Activated CD8-positive, alpha-beta memory T cell treated with anti-CD3 and anti-CD28 coated beads, Interleukin-2, amount 10 ng/mL, durations not matched to agents 7 days and 5 days (primary cell): ENCODE measurements at regions not wholly inside any gene's neighbourhood (a gene's known extent, or its start where the extent isn't known, plus 50 kb on each side); places are given as distances from the start of the nearest gene placed in this dataset.

Source experiments
- ATAC-seq: fragments of 150-1000 bp; cut with Tn5 transposase; one replicate; pipeline ENCODE4 v1.10.0; 2021; ENCODE audit warnings: moderate library complexity
- CTCF ChIA-PET: fragments of 350-600 bp; sonication (Branson Sonifier 250); formaldehyde crosslinking; loops from one replicate; lab custom pipeline; 2021; ENCODE audit warnings: antibody characterized with exemption; lab: Charles Lee
- DNase-seq: peaks from one replicate; pipeline ENCODE4 v3.0.0-alpha.2; 2020
- H3K27ac Mint-ChIP-seq: one replicate; pipeline ENCODE4 v1.8.0; 2021; ENCODE audit warnings: mild to moderate bottlenecking, mixed read lengths
- H3K27me3 Mint-ChIP-seq: one replicate; pipeline ENCODE4 v1.8.0; 2021; ENCODE audit warnings: mixed read lengths
- H3K36me3 Mint-ChIP-seq: one replicate; pipeline ENCODE4 v1.8.0; 2021; ENCODE audit warnings: mild to moderate bottlenecking, mixed read lengths
- H3K4me1 Mint-ChIP-seq: one replicate; pipeline ENCODE4 v1.8.0; 2021; ENCODE audit warnings: mixed read lengths
- H3K4me3 Mint-ChIP-seq: one replicate; pipeline ENCODE4 v1.8.0; 2021; ENCODE audit warnings: mild to moderate bottlenecking, moderate library complexity, mixed read lengths
- H3K9me3 Mint-ChIP-seq: one replicate; pipeline ENCODE4 v1.8.0; 2022; ENCODE audit warnings: low read depth, mixed read lengths

GRCh38 chr5:33035851-33036527, 324.9 kb downstream of the NPR3 start:
- Mint-ChIP-seq H3K27ac (no peak overlapping the region), H3K36me3 (no peaks in the 10 kb centered on the region), H3K4me3 (no peak overlapping the region), H3K9me3 (peaks cover 5% of the 10 kb centered on the region), H3K27me3 (no peaks in the 10 kb centered on the region), H3K4me1 (no peaks in the 10 kb centered on the region)
- CTCF ChIA-PET, result no interaction called here
- ATAC-seq (no peak), DNase-seq (no peak)

GRCh38 chr5:33037076-33037475, 326.0 kb downstream of the NPR3 start:
- no peaks in the 10 kb centered on the region for H3K27me3 Mint-ChIP-seq
- H3K27ac Mint-ChIP-seq, result no peak overlapping the region
- ATAC-seq (no peak), DNase-seq (no peak)
- no peaks in the 10 kb centered on the region for H3K4me1 Mint-ChIP-seq
- H3K4me3 Mint-ChIP-seq, result no peak overlapping the region
- CTCF ChIA-PET, result no interaction called here
- H3K9me3 Mint-ChIP-seq, result peaks cover 5% of the 10 kb centered on the region
- H3K36me3 Mint-ChIP-seq, result no peaks in the 10 kb centered on the region

- Mint-ChIP-seq H3K27ac (no peak overlapping the region), H3K27me3 (no peaks in the 10 kb centered on the region), H3K4me1 (no peaks in the 10 kb centered on the region), H3K36me3 (no peaks in the 10 kb centered on the region), H3K9me3 (peaks cover 5% of the 10 kb centered on the region), H3K4me3 (no peak overlapping the region)
- DNase-seq (no peak), ATAC-seq (no peak)
- CTCF ChIA-PET, result no interaction called here
These were observed 330.5 kb downstream of the NPR3 start for GRCh38 chr5:33041586-33041985.

GRCh38 chr5:33043343-33043997, 332.3 kb downstream of the NPR3 start:
- H3K36me3 Mint-ChIP-seq, result no peaks in the 10 kb centered on the region
- H3K4me3 Mint-ChIP-seq, result no peak overlapping the region
- peaks cover 5% of the 10 kb centered on the region for H3K9me3 Mint-ChIP-seq
- H3K4me1 Mint-ChIP-seq, result no peaks in the 10 kb centered on the region
- ATAC-seq (no peak), DNase-seq (no peak)
- CTCF ChIA-PET, result no interaction called here
- no peaks in the 10 kb centered on the region for H3K27me3 Mint-ChIP-seq
- H3K27ac Mint-ChIP-seq, result no peak overlapping the region

GRCh38 chr5:33046091-33046490, 335.0 kb downstream of the NPR3 start:
- Mint-ChIP-seq H3K27ac (no peak overlapping the region), H3K4me1 (no peaks in the 10 kb centered on the region), H3K9me3 (no peaks in the 10 kb centered on the region), H3K36me3 (no peaks in the 10 kb centered on the region), H3K27me3 (no peaks in the 10 kb centered on the region), H3K4me3 (no peak overlapping the region)
- ATAC-seq (no peak), DNase-seq (no peak)
- CTCF ChIA-PET, result no interaction called here

- no peaks in the 10 kb centered on the region for H3K4me1 Mint-ChIP-seq
- no peaks in the 10 kb centered on the region for H3K36me3 Mint-ChIP-seq
- CTCF ChIA-PET, result no interaction called here
- H3K4me3 Mint-ChIP-seq, result no peak overlapping the region
- ATAC-seq, result no peak
- DNase-seq, result no peak
- H3K27ac Mint-ChIP-seq, result no peak overlapping the region
- H3K27me3 Mint-ChIP-seq, result no peaks in the 10 kb centered on the region
- H3K9me3 Mint-ChIP-seq, result no peaks in the 10 kb centered on the region
These were observed 337.2 kb downstream of the NPR3 start for GRCh38 chr5:33048315-33048714.

GRCh38 chr5:33049298-33049697, 338.2 kb downstream of the NPR3 start:
- Mint-ChIP-seq H3K36me3 (no peaks in the 10 kb centered on the region), H3K27me3 (no peaks in the 10 kb centered on the region), H3K27ac (no peak overlapping the region), H3K4me3 (no peak overlapping the region), H3K4me1 (no peaks in the 10 kb centered on the region), H3K9me3 (no peaks in the 10 kb centered on the region)
- no peak for ATAC-seq
- DNase-seq, result no peak
- CTCF ChIA-PET, result no interaction called here

GRCh38 chr5:33049842-33050241, 338.7 kb downstream of the NPR3 start:
- CTCF ChIA-PET, result no interaction called here
- Mint-ChIP-seq H3K4me3 (no peak overlapping the region), H3K4me1 (no peaks in the 10 kb centered on the region), H3K27me3 (no peaks in the 10 kb centered on the region), H3K27ac (no peak overlapping the region), H3K36me3 (no peaks in the 10 kb centered on the region), H3K9me3 (no peaks in the 10 kb centered on the region)
- DNase-seq, result no peak
- no peak for ATAC-seq

GRCh38 chr5:33059081-33059480, 348.0 kb downstream of the NPR3 start:
- no peak overlapping the region for H3K27ac Mint-ChIP-seq
- H3K4me3 Mint-ChIP-seq, result no peak overlapping the region
- H3K9me3 Mint-ChIP-seq, result peaks cover 10% of the 10 kb centered on the region
- H3K4me1 Mint-ChIP-seq, result no peaks in the 10 kb centered on the region
- no peaks in the 10 kb centered on the region for H3K36me3 Mint-ChIP-seq
- no peaks in the 10 kb centered on the region for H3K27me3 Mint-ChIP-seq
- CTCF ChIA-PET, result no interaction called here
- no peak for DNase-seq
- no peak for ATAC-seq

- no peak for DNase-seq
- H3K36me3 Mint-ChIP-seq, result no peaks in the 10 kb centered on the region
- no peaks in the 10 kb centered on the region for H3K9me3 Mint-ChIP-seq
- H3K4me3 Mint-ChIP-seq, result no peak overlapping the region
- no peak for ATAC-seq
- H3K27me3 Mint-ChIP-seq, result no peaks in the 10 kb centered on the region
- no peaks in the 10 kb centered on the region for H3K4me1 Mint-ChIP-seq
- CTCF ChIA-PET, result no interaction called here
- no peak overlapping the region for H3K27ac Mint-ChIP-seq
These were observed 354.0 kb downstream of the NPR3 start for GRCh38 chr5:33065131-33065530.

- Mint-ChIP-seq H3K27ac (no peak overlapping the region), H3K4me1 (no peaks in the 10 kb centered on the region), H3K9me3 (no peaks in the 10 kb centered on the region), H3K27me3 (no peaks in the 10 kb centered on the region), H3K4me3 (no peak overlapping the region), H3K36me3 (no peaks in the 10 kb centered on the region)
- ATAC-seq (no peak), DNase-seq (no peak)
- CTCF ChIA-PET, result no interaction called here
These were observed 356.2 kb downstream of the NPR3 start for GRCh38 chr5:33067291-33067690.

- Mint-ChIP-seq H3K4me1 (no peaks in the 10 kb centered on the region), H3K36me3 (no peaks in the 10 kb centered on the region), H3K27me3 (no peaks in the 10 kb centered on the region), H3K9me3 (no peaks in the 10 kb centered on the region), H3K27ac (no peak overlapping the region), H3K4me3 (no peak overlapping the region)
- CTCF ChIA-PET, result no interaction called here
- ATAC-seq (no peak), DNase-seq (no peak)
These were observed 357.7 kb downstream of the NPR3 start for GRCh38 chr5:33068786-33069185.

- no peak overlapping the region for H3K27ac Mint-ChIP-seq
- no peak for ATAC-seq
These were observed 361.2 kb downstream of the NPR3 start for GRCh38 chr5:33072296-33072695.

GRCh38 chr5:33072726-33073125, 361.6 kb downstream of the NPR3 start:
- Mint-ChIP-seq H3K27me3 (no peaks in the 10 kb centered on the region), H3K27ac (no peak overlapping the region), H3K4me3 (no peak overlapping the region), H3K4me1 (no peaks in the 10 kb centered on the region), H3K36me3 (no peaks in the 10 kb centered on the region), H3K9me3 (peaks cover 4% of the 10 kb centered on the region)
- no peak for ATAC-seq
- CTCF ChIA-PET, result no interaction called here
- no peak for DNase-seq

More at GRCh38 chr5:33072296-33072695, 361.2 kb downstream of the NPR3 start:
- Mint-ChIP-seq H3K4me1 (no peaks in the 10 kb centered on the region), H3K4me3 (no peak overlapping the region), H3K36me3 (no peaks in the 10 kb centered on the region), H3K27me3 (no peaks in the 10 kb centered on the region), H3K9me3 (peaks cover 4% of the 10 kb centered on the region)
- DNase-seq, result no peak
- CTCF ChIA-PET, result no interaction called here
